Epithelial cell of proximal tubule (primary cell): ENCODE measurements at regions not wholly inside any gene's neighbourhood (a gene's known extent, or its start where the extent isn't known, plus 50 kb on each side); places are given as distances from the start of the nearest gene placed in this dataset.

Experiments
- DNase-seq: peaks from one replicate; pipeline ENCODE4 v3.0.0-alpha.2; 2011; ENCODE audit warnings: low read depth
- H3K4me3 ChIP-seq: 2 replicates; pipeline ENCODE4 v1.5.1; 2011; ENCODE audit warnings: low read depth, mild to moderate bottlenecking, low read length
- TF ChIP-seq, protein P1 (sequence below): conservative IDR thresholded peaks from 2 replicates; pipeline ENCODE4 v1.5.1; 2012; ENCODE audit warnings: low read depth, mild to moderate bottlenecking, low read length

- TF ChIP-seq, protein P1, sequence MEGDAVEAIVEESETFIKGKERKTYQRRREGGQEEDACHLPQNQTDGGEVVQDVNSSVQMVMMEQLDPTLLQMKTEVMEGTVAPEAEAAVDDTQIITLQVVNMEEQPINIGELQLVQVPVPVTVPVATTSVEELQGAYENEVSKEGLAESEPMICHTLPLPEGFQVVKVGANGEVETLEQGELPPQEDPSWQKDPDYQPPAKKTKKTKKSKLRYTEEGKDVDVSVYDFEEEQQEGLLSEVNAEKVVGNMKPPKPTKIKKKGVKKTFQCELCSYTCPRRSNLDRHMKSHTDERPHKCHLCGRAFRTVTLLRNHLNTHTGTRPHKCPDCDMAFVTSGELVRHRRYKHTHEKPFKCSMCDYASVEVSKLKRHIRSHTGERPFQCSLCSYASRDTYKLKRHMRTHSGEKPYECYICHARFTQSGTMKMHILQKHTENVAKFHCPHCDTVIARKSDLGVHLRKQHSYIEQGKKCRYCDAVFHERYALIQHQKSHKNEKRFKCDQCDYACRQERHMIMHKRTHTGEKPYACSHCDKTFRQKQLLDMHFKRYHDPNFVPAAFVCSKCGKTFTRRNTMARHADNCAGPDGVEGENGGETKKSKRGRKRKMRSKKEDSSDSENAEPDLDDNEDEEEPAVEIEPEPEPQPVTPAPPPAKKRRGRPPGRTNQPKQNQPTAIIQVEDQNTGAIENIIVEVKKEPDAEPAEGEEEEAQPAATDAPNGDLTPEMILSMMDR = no peak
- no peak overlapping the region for H3K4me3 ChIP-seq
- DNase-seq = no peak
These were observed 398.8 kb downstream of the SEC16B start for GRCh38 chr1:177571076-177571475.

DNA sequence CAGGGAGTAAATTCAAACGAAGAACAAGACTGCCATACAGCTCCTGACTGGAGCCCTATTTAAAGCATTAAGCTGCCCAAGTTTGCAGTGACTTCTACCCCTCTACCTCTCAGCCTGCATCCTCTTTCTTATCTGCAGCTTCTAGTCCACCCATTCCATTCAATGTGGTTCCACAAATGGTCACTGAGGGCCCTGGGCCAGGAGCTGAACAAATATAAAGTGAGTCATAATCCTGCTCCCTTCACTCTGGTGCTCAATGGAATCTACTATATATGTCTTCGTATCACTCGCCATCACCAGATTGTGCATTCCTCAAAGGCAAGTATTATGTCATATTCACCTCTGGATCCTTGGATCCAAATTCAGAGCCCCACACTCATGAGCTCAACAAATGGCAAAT is 398.7 kb downstream of the BRINP2 start:
- no peak for DNase-seq
- TF ChIP-seq, protein P1 = no peak
- no peak overlapping the region for H3K4me3 ChIP-seq

GRCh38 chr1:177568622-177569021 is 397.9 kb downstream of the BRINP2 start:
- TF ChIP-seq, protein P1 = peak; percentile 37
- H3K4me3 ChIP-seq = no peak overlapping the region
- DNase-seq = no peak

DNA sequence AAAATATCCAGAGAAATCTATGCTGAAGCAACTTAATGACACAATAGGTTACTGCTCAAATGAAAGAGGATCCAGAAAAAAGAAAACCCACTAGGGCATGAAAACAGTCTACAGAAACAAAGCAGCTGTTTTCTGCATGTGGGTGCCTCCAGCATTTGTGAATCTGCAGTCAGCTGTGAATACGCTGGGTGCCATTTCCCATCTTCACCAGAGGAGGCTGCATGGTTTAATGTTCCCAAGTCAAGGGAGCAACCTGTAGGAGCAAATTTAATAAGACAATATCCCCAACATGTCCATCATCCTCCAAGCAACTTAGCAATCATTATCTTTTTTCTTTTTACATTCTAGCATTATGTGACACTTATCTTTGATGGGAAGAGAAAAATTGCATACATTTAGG is 396.6 kb downstream of the BRINP2 start:
- TF ChIP-seq, protein P1 = peak; percentile 57
- H3K4me3 ChIP-seq = no peak overlapping the region
- DNase-seq = no peak

DNA sequence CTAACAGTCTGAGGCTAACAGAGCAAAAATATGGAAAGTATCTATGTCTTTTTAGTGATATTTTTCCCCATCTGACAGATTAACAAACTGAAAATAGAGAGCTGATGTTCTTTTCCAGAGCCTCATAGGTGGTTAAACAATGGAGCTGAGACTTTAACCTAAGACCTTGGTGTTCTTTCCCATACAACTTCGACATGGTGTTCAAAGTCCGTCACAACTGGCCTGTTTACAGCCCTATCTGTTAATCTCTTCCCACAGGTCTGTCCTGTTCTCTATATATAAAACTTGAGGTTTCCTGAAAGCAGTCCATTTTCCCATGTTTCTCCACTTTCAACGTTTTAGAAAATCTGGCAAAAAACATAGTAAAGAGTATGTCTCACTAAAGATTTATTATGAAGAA is 395.7 kb downstream of the BRINP2 start:
- no peak for DNase-seq

DNA sequence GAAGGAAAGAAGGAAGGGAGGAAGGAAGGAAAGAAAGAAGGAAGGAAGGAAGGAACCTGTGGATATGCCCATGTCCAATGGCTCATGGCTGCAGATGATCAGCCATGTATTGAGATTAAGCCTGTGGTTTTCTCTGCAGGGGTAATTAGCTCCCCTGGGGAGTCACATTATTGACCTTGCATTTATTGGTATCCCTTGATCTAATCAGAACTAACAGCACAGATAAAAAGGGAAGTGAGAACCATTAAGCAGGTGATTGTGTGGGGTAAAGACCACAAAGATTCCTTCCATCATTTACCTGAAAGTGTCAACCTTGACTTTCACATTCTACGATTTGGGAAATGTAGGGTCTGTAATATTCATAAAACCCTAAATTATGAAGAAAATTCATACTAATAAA is 390.7 kb downstream of the BRINP2 start:
- TF ChIP-seq, protein P1 = no peak
- H3K4me3 ChIP-seq = no peak overlapping the region

More for the DNA sequence above, 395.7 kb downstream of the BRINP2 start:
- TF ChIP-seq, protein P1 = no peak
- H3K4me3 ChIP-seq = no peak overlapping the region

GRCh38 chr1:177558372-177558771 is 387.6 kb downstream of the BRINP2 start:
- DNase-seq = no peak
- H3K4me3 ChIP-seq = no peak overlapping the region
- TF ChIP-seq, protein P1 = no peak

More for the DNA sequence above, 390.7 kb downstream of the BRINP2 start:
- DNase-seq = no peak
